ENCODE measurements at regions not wholly inside any gene's neighbourhood (a gene's known extent, or its start where the extent isn't known, plus 50 kb on each side); places are given as distances from the start of the nearest gene placed in this dataset.

DNA sequence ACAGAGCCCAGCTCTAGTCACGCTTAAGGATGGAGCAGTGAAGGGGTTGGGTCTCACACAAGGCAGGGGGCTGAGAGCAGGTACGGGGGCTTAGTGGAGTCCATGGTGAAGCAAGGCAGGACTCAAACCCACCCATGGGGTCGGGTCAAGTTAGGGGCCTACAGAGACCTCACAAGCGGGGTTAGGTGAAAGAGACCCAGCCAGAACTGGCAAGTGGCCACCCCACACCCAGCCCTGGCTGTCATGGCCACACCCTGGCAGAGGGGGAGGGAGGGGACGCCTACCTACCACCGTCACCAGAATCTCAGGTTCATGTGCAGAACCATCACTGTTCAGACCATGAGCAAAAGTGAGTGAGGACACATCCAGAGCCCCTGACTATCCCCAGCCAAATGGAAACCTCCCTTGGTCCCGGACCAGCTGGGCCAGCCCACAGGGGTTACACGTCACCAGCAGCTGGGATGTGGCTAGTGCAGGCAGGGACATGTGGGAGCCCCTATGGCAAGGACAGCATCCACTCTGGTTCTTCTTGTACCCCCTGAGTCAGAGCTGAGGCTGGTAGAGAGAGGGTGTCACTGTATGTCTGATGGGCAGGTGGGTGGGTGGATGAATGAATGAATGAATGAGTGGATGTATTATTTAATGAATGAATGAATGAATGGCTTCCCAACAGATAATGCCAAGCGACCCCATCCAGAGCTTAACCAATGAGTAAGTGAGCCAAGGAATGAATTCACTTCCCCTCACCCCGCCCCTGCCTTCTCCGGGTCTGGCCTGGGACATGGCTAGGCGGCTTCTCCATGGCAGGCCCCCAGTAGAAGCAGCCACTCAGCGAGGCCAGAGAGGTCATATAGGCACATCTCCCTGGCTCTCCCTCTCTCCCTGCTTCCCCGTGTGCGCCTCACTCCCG lies 681.6 kb downstream of the TBC1D22A start:
- no peak for TF ChIP-seq CTCF (IDR thresholded peaks at IDR 0.05; ENCODE audit: low read depth, low read length)
- no peak for DNase-seq (ENCODE audit: extremely low read depth, low read depth)

GRCh38 chr22:47442821-47443220 lies 680.4 kb downstream of the TBC1D22A start:
- TF ChIP-seq CTCF (IDR thresholded peaks at IDR 0.05; ENCODE audit: low read depth, low read length): no peak
- no peak for DNase-seq (ENCODE audit: extremely low read depth, low read depth)

GRCh38 chr22:47439643-47440265 lies 677.3 kb downstream of the TBC1D22A start:
- DNase-seq (ENCODE audit: extremely low read depth, low read depth): no peak
- TF ChIP-seq CTCF (IDR thresholded peaks at IDR 0.05; ENCODE audit: low read depth, low read length): no peak

DNA sequence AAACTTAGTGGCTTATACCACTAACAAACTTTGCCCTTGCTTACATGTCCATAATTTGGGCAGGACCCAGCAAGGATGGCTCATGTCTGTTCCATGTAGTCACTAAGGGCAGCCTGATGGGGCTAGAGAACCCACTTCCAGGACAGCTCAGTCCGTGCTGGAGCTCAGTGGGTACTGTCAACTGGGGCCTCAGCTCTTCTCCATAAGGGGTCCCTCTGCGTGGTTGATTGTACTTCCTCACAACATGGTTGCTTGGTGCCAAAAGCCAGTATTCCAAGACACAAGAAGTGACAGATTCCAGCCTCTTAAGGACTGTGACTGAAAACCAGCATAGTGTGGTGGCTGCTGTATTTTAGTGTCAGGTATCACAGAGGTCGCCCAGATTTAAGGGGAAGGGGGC lies 675.2 kb downstream of the TBC1D22A start:
- no peak for DNase-seq (ENCODE audit: extremely low read depth, low read depth)
- no peak for TF ChIP-seq CTCF (IDR thresholded peaks at IDR 0.05; ENCODE audit: low read depth, low read length)

- no peak for TF ChIP-seq CTCF (IDR thresholded peaks at IDR 0.05; ENCODE audit: low read depth, low read length)
These were observed 674.7 kb downstream of the TBC1D22A start for GRCh38 chr22:47437110-47437509.

DNA sequence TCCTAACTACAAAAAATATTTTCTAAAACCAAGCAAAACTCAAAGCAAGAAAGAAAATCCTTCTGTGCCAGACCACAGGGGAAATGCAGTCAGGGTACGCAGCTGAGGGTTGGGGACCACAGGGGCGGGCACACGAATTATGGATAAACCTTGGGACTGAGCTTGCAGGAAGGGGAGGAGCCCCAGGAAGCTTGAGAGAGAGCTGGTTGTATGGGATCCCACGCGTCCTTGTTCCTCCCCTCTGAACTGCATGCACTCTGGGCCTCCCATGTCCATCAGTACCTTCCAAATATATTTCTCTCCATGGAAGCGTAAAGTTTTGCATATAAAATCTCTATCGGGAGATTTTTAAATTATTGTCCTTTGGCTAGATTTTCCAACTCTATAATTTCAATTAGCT lies 673.4 kb downstream of the TBC1D22A start:
- no peak for DNase-seq (ENCODE audit: extremely low read depth, low read depth)
- no peak for TF ChIP-seq CTCF (IDR thresholded peaks at IDR 0.05; ENCODE audit: low read depth, low read length)

More at GRCh38 chr22:47437110-47437509, 674.7 kb downstream of the TBC1D22A start:
- DNase-seq (ENCODE audit: extremely low read depth, low read depth): no peak

- no peak for DNase-seq (ENCODE audit: extremely low read depth, low read depth)
- TF ChIP-seq CTCF (IDR thresholded peaks at IDR 0.05; ENCODE audit: low read depth, low read length): no peak
These were observed 672.7 kb downstream of the TBC1D22A start for GRCh38 chr22:47435204-47435487.
